GM19239 (cell line): ENCODE measurements at regions not wholly inside any gene's neighbourhood (a gene's known extent, or its start where the extent isn't known, plus 50 kb on each side); places are given as distances from the start of the nearest gene placed in this dataset.
A peak's percentile ranks its signal among the peaks of the same experiment; 100 is the strongest.
"Not testable (repeated sequence)": the region's sequence is repeated elsewhere in the genome, so short reads cannot be mapped to it uniquely, and the experiment has no call there.

Experiments used
- DNase-seq: peaks from one replicate; pipeline ENCODE4 v3.0.0; 2011; ENCODE audit warnings: low spot score; ENCODE audit not compliant: insufficient read length
- FAIRE-seq: peaks from 2 replicates; lab custom pipeline; 2011; peaks lifted over from hg19 to GRCh38; lab: Jason Lieb, UNC

DNA sequence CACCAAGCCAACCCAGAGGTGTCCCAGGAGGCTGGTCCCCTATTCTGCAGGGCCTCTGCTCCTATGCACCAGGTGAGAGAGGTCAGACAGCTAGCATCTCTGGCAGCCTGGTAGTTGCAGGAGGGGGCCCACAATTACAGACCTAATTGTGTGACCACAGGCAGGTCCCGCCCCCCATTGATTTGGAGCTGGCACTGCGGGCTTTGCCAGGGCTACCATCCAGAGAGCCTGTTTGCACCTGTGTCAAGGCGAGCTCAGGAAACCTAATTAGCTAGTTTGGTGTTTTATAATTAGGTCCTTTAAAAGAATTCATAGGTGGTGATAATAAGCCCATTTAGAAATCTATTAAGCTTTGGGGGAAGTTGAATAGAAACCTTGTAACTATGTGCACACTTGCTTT, 90.2 kb downstream of the MRM1 start:
- FAIRE-seq = no peak
- no peak for DNase-seq

DNA sequence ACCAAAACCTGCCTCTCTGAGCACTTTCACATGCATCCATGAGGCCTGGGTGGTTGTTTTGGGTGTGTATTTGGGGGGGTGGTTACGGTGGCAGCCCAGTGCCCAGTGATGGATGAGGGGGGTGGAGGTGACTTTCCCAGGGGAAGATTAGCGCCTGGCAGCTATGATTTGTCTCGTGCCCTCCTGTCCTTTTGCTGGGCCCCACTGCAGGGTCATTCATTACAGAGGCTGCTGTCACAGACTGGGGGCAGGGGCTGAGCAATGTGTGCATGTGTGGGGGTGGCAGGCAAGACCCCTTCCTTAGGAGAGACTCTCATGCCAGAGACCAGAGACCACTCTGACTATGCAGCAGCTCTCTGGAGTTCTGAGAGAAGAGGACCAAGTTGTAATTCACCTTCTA, 93.7 kb downstream of the MRM1 start:
- DNase-seq (no peak), FAIRE-seq (no peak)

- DNase-seq, FAIRE-seq: not testable (repeated sequence)
Observed at GRCh38 chr17:36695710-36696109, 94.3 kb downstream of the MRM1 start.

- FAIRE-seq (no peak), DNase-seq (no peak)
Observed at GRCh38 chr17:36696805-36697204, 95.4 kb downstream of the MRM1 start.

GRCh38 chr17:36697903-36698530, 96.6 kb downstream of the MRM1 start:
- no peak for FAIRE-seq
- DNase-seq = no peak

GRCh38 chr17:36701429-36702099, 100.2 kb downstream of the MRM1 start:
- no peak for FAIRE-seq
- DNase-seq = no peak

GRCh38 chr17:36702636-36703035, 101.3 kb downstream of the MRM1 start:
- FAIRE-seq (no peak), DNase-seq (no peak)

DNA sequence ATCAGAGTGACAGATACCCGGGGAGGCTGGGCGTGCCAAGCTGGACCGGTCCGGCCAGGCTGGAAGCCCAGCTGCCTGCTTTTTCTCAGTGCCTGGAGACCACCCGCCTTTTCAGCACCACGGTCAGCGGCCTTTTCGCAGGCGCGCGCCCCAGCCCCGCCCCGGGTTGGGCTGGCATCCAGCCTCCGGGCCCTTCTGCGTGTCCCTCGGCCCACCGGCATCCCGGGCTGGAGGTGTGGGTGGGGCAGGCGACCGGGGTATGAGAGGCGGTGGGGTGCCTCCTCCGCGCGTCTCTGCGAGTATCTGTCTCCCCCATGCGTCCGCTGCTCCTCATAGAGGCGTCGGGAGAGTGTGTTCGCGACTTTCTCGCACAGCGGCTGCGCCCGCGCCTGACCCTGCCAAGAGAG, 102.5 kb downstream of the MRM1 start:
- FAIRE-seq (no peak), DNase-seq (peak; percentile 35)

DNA sequence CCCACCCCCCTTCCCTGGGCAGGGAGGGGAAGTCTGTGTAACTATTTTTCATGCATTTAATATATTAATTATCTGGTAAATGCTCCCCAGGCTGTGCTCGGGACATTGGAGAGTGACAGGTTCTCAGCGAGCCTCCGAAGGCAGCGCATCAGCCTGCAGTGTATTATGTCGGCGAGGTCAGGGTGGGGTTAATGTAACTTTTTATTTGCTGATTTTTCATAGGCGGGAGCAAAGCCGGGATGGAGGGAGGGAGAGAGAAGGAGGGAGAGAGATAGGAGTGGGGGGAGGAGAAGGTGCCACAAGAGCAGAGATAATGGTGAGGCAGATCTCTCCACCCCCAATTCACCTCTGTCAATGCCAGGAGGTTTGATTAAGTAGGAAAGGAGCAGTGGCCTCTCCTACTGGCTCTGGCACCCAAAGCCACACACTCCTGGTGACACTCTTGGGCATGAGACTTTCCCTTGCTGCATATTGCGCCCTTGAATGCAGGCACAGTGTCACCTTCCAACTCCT, 104.0 kb downstream of the MRM1 start:
- FAIRE-seq (no peak), DNase-seq (no peak)

DNA sequence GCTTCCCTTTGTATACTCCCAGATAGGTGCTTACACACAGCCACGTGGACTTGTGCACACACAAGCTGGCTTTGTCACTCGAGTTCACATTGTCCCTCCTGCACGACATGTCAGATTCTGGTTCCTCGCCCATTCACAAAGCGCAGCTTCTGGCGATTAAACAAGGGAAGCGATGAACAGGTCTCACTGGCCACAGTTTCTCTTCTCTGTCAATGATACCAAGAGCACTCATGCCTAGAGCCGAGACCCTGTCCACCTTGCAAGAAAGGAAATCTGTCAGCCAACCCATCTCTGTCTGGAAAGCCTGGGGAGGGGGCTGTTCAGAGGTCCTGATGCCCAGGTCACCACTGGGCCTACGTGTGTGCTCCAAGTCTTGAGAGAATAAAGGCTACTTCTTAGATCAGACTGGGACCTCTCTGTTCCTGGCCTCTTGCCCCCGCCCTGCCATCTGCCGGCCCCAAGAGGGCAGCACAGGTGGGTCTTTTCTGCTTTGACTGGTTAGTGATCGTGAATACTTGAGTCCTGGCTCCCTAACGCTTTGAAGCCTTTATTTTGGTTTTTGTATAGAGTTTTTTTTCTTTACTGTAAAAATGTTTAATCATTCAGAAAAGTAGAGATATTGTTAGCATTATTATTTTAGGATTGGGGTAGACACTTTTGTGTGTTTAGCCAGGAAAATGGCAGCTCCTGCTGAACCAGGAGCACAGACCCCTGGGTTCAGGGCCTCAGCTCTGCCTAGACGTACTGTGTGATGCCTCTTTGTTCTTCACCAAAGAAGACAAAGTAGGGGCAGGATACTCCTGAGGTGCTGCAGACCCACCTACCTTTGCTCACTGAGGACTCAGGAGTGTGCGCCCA, 104.7 kb downstream of the MRM1 start:
- no peak for FAIRE-seq
- DNase-seq = peak; percentile 39

GRCh38 chr17:36707904-36708303, 106.5 kb downstream of the MRM1 start:
- FAIRE-seq (no peak), DNase-seq (no peak)

DNA sequence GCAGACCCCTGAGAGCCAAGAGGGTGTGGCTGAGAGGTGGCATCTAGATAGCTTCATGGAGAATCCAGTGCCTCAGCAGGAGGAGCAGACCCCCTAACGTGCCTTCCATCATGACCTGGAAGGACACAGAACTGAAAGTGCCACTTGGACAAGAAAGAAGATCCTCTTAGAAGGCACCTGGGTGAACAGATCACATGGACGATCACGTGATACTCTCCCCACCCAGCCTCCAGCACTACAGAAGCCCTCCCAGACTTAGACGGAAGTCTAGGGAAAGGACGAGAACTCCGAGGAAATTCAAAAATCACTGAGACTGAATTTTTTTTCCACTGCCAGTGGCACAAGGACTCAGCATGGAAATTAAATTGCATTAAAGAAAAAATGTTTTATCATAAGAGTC, 113.4 kb downstream of the MRM1 start:
- no peak for DNase-seq
- no peak for FAIRE-seq

GRCh38 chr17:36715951-36716350, 114.6 kb downstream of the MRM1 start:
- no peak for FAIRE-seq
- no peak for DNase-seq

DNA sequence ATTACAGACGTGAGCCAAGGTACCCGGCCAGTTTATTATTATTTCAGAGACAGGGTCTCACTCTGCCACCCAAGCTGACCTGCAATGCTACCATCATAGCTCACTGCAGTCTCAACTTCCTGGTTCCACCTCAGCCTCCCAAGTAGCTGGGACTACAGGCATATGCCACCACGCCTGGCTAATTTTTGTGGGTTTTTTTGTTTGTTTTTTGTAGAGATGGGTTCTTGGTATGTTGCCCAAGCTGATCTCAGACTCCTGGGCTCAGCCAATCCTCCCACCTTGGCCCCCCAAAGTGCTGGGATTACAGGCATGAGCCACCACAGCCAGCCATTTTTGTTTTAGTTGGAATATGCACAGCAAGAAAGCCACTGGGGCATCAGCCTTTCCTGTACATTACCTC, 115.7 kb downstream of the MRM1 start:
- no peak for FAIRE-seq
- DNase-seq = no peak

- DNase-seq (no peak), FAIRE-seq (no peak)
Observed at GRCh38 chr17:36720131-36720530, 118.7 kb downstream of the MRM1 start.

DNA sequence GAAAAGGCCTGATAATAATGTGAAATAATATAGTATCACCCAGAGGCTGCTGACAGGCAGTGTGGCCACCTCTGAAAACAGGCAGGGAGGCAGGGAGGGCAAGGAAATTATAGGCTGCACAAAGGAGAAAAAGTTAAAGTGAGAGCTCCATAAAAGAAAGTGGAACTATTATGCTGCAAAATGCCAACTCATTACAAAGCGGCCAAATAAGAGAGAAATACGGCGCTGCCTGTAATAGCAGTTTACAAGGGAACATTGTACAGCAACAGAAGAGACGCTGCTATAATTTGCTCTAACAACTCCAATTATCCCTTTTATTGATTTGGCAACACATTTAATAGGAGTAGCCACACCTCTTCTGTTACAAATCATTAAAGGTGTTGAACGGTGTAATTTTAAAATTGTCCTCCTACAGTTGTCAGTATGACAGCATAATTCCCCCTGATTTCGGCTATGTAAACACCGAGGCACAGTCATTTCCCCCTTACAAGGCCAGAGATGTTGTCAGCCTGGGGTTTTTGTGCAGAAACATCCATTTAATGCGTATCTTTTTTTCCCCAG, 120.3 kb downstream of the MRM1 start:
- DNase-seq (no peak), FAIRE-seq (no peak)

DNA sequence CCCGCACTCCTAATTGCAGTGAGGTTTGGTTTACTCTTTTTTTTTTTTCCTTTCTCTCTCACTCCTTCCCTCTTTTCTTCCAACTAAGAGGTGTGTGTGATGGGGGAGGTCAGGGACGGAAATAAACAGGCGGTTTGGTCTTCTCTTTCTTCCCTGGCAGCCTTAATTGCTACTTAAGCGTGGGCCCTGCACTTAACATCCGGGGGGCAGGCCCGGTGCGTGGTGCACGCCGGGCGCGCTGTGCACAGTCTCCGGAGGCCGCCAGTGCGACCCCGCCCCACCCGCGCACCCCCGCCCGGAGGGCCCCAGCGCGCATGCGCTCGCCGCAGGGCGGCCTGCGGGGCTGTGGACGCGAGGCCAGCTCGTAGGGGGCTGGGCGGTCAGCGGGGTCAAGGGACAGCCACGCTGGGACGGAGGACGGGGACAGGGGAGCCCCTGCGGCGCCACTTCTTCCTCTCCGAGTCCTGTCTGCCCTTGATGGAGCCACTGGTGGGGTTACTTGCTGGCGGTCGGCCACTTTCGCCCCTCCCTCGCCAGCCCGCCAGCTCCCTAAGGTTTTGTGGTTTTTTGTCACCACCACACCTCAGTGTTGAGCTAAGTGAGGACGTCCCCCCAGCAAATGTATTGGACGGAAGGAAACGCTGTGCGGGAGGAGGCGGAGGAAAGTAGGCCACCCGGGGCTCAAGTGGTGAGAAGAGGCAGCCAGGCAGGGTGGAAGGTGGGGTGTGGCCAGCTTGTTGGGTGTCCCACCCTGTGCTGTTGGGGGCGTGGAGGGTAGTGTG, 120.9 kb downstream of the MRM1 start:
- peak; percentile 75 for DNase-seq
- no peak for FAIRE-seq

GRCh38 chr17:36722903-36723263, 121.5 kb downstream of the MRM1 start:
- DNase-seq = no peak
- FAIRE-seq = no peak

- DNase-seq = no peak
- FAIRE-seq = no peak
Observed at GRCh38 chr17:36723459-36724025, 122.2 kb downstream of the MRM1 start.

DNA sequence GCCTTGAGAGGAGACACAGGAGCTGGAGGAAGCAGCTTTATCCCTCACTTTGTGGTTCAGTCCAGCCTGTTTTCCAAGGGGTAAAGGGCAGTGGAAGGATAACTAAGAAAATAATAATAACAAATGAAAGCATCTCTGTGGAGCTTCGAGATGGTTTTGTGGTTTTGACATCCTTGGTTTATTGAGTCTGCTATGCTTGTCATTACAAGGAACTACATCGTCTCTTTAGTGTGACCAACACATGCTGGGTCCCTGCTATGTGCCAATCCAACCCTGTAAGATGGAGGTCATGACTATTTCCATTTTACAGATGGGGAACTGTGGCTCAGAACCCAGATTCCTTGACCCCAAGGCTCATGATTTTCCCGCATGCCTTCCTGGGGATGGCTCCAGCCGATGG, 124.8 kb downstream of the MRM1 start:
- DNase-seq = no peak
- FAIRE-seq = no peak
